Hepatocyte (in vitro differentiated cells): ENCODE measurements at regions not wholly inside any gene's neighbourhood (a gene's known extent, or its start where the extent isn't known, plus 50 kb on each side); places are given as distances from the start of the nearest gene placed in this dataset.

Source experiments
- EZH2phosphoT487 ChIP-seq: fragments of 200-600 bp; sonication (generic); IDR thresholded peaks from one replicate; pipeline ENCODE4 v1.6.1; 2018; ENCODE audit warnings: antibody characterized with exemption, mild to moderate bottlenecking, low read depth, moderate library complexity; ENCODE audit not compliant: unreplicated experiment, severe bottlenecking
- TF ChIP-seq, protein P1 (sequence below): fragments of 200-600 bp; sonication (generic); IDR thresholded peaks from 2 replicates; pipeline ENCODE4 v1.5.1; 2016; ENCODE audit warnings: antibody characterized with exemption, mild to moderate bottlenecking; ENCODE audit not compliant: poor library complexity

DNA sequence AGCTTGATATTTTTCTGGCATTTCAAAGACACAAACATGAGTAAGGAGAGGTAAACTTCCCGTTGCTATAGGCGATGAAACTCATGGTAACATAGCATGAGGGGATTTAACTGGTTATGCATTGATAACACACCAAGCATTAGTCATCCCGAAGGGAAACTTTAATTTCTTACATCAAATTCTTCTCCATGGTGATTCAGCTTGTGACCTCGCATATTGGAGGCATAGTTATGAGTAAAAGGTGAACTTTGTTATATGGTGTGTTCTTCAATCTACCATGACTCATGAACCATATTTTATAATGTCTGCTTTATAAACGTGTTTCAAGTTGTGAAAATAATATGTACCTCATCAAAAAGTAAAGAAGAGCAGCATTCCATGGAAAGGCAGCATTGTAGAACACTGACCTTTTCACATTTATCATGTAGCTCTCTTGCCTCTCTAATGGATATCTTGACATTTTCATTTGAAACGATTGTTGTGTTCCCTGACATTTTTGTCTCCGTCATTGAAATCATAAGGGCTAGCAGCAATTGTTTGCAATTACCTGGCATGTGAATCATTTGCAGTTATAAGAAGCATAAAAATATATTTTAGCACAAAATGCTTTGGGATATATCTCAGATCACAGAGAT is 491.8 kb downstream of the ANXA1 start:
- no peak for TF ChIP-seq EZH2phosphoT487
- TF ChIP-seq, protein P1, sequence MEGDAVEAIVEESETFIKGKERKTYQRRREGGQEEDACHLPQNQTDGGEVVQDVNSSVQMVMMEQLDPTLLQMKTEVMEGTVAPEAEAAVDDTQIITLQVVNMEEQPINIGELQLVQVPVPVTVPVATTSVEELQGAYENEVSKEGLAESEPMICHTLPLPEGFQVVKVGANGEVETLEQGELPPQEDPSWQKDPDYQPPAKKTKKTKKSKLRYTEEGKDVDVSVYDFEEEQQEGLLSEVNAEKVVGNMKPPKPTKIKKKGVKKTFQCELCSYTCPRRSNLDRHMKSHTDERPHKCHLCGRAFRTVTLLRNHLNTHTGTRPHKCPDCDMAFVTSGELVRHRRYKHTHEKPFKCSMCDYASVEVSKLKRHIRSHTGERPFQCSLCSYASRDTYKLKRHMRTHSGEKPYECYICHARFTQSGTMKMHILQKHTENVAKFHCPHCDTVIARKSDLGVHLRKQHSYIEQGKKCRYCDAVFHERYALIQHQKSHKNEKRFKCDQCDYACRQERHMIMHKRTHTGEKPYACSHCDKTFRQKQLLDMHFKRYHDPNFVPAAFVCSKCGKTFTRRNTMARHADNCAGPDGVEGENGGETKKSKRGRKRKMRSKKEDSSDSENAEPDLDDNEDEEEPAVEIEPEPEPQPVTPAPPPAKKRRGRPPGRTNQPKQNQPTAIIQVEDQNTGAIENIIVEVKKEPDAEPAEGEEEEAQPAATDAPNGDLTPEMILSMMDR, result no peak
